Smooth muscle cell of the brain vasculature (primary cell): ENCODE measurements at regions not wholly inside any gene's neighbourhood (a gene's known extent, or its start where the extent isn't known, plus 50 kb on each side); places are given as distances from the start of the nearest gene placed in this dataset.

ENCODE experiments used
- DNase-seq: peaks from one replicate; pipeline ENCODE4 v3.0.0-alpha.2; 2012; ENCODE audit warnings: low read depth, low spot score

GRCh38 chr10:78186572-78186971 is 152.9 kb downstream of the RPS24 start:
- DNase-seq, result no peak

GRCh38 chr10:78187371-78187770 is 153.7 kb downstream of the RPS24 start:
- DNase-seq, result no peak

GRCh38 chr10:78188446-78188845 is 154.8 kb downstream of the RPS24 start:
- DNase-seq, result no peak

GRCh38 chr10:78190051-78190825 is 156.6 kb downstream of the RPS24 start:
- DNase-seq, result no peak

GRCh38 chr10:78191301-78191700 is 157.6 kb downstream of the RPS24 start:
- no peak for DNase-seq

GRCh38 chr10:78193189-78193588 is 159.5 kb downstream of the RPS24 start:
- DNase-seq, result no peak

- no peak for DNase-seq
These were observed 160.4 kb downstream of the RPS24 start for GRCh38 chr10:78194050-78194449.

GRCh38 chr10:78194539-78195402 is 161.1 kb downstream of the RPS24 start:
- no peak for DNase-seq

GRCh38 chr10:78196396-78196795 is 162.7 kb downstream of the RPS24 start:
- DNase-seq, result no peak

- no peak for DNase-seq
These were observed 163.3 kb downstream of the RPS24 start for GRCh38 chr10:78196964-78197363.

GRCh38 chr10:78197628-78198272 is 164.1 kb downstream of the RPS24 start:
- DNase-seq, result no peak

GRCh38 chr10:78199005-78199725 is 165.5 kb downstream of the RPS24 start:
- DNase-seq, result no peak

GRCh38 chr10:78199759-78200158 is 166.1 kb downstream of the RPS24 start:
- no peak for DNase-seq

- DNase-seq, result no peak
These were observed 167.0 kb downstream of the RPS24 start for GRCh38 chr10:78200686-78201085.

GRCh38 chr10:78202386-78202785 is 168.7 kb downstream of the RPS24 start:
- DNase-seq, result no peak

GRCh38 chr10:78203915-78204818 is 170.5 kb downstream of the RPS24 start:
- DNase-seq, result no peak

GRCh38 chr10:78205457-78206016 is 171.9 kb downstream of the RPS24 start:
- no peak for DNase-seq

GRCh38 chr10:78207216-78207615 is 173.6 kb downstream of the RPS24 start:
- no peak for DNase-seq

- DNase-seq, result no peak
These were observed 174.1 kb downstream of the RPS24 start for GRCh38 chr10:78207776-78208175.

GRCh38 chr10:78209970-78210369 is 176.3 kb downstream of the RPS24 start:
- DNase-seq, result no peak
